ENCODE measurements at regions not wholly inside any gene's neighbourhood (a gene's known extent, or its start where the extent isn't known, plus 50 kb on each side); places are given as distances from the start of the nearest gene placed in this dataset.
A peak's percentile ranks its signal among the peaks of the same experiment; 100 is the strongest.

GRCh38 chr7:13336227-13336626, 648.8 kb downstream of the ARL4A start:
- DNase-seq, result no peak

- no peak for DNase-seq
Observed at GRCh38 chr7:13352677-13353076, 636.8 kb downstream of the ETV1 start.

- no peak for DNase-seq
Observed at GRCh38 chr7:13359656-13360055, 629.8 kb downstream of the ETV1 start.

GRCh38 chr7:13386741-13387140, 602.7 kb downstream of the ETV1 start:
- DNase-seq, result no peak

GRCh38 chr7:13407911-13408310, 581.6 kb downstream of the ETV1 start:
- DNase-seq, result no peak

- no peak for DNase-seq
Observed at GRCh38 chr7:13411151-13411550, 578.3 kb downstream of the ETV1 start.

- peak; percentile 88 for DNase-seq
Observed at GRCh38 chr7:13411636-13412035, 577.8 kb downstream of the ETV1 start.

- no peak for DNase-seq
Observed at GRCh38 chr7:13414181-13414580, 575.3 kb downstream of the ETV1 start.

- no peak for DNase-seq
Observed at GRCh38 chr7:13414661-13415107, 574.8 kb downstream of the ETV1 start.

- DNase-seq, result no peak
Observed at GRCh38 chr7:13416071-13416470, 573.4 kb downstream of the ETV1 start.

GRCh38 chr7:13416544-13416943, 572.9 kb downstream of the ETV1 start:
- DNase-seq, result no peak

GRCh38 chr7:13420726-13421125, 568.7 kb downstream of the ETV1 start:
- no peak for DNase-seq

- no peak for DNase-seq
Observed at GRCh38 chr7:13421776-13422175, 567.7 kb downstream of the ETV1 start.

GRCh38 chr7:13433946-13434345, 555.5 kb downstream of the ETV1 start:
- DNase-seq, result no peak

GRCh38 chr7:13442226-13442625, 547.2 kb downstream of the ETV1 start:
- DNase-seq, result no peak

GRCh38 chr7:13447637-13448036, 541.8 kb downstream of the ETV1 start:
- DNase-seq, result no peak

- no peak for DNase-seq
Observed at GRCh38 chr7:13448243-13448642, 541.2 kb downstream of the ETV1 start.

- no peak for DNase-seq
Observed at GRCh38 chr7:13449460-13449859, 540.0 kb downstream of the ETV1 start.

GRCh38 chr7:13454916-13455592, 534.4 kb downstream of the ETV1 start:
- no peak for DNase-seq

- DNase-seq, result no peak
Observed at GRCh38 chr7:13457790-13458189, 531.7 kb downstream of the ETV1 start.

GRCh38 chr7:13466874-13467547, 522.5 kb downstream of the ETV1 start:
- peak; percentile 90 for DNase-seq

- DNase-seq, result no peak
Observed at GRCh38 chr7:13476881-13477444, 512.5 kb downstream of the ETV1 start.

- DNase-seq, result no peak
Observed at GRCh38 chr7:13489386-13489785, 500.1 kb downstream of the ETV1 start.

GRCh38 chr7:13496976-13497375, 492.5 kb downstream of the ETV1 start:
- DNase-seq, result no peak

Data from NCI-H524 treated with DMSO at 0.1 percent for 48 hours (cell line).